Loucy (cell line): ENCODE measurements at regions not wholly inside any gene's neighbourhood (a gene's known extent, or its start where the extent isn't known, plus 50 kb on each side); places are given as distances from the start of the nearest gene placed in this dataset.
"Not testable (repeated sequence)": the region's sequence is repeated elsewhere in the genome, so short reads cannot be mapped to it uniquely, and the experiment has no call there.

ENCODE experiments used
- H2AFZ ChIP-seq: fragments of 200-600 bp; sonication (generic); 2 replicates; pipeline ENCODE4 v1.6.0; 2016; ENCODE audit warnings: antibody characterized with exemption, mild to moderate bottlenecking, low read length, moderate library complexity
- H3F3A ChIP-seq: fragments of 200-600 bp; 2 replicates; pipeline ENCODE4 v1.6.0; 2016; ENCODE audit warnings: antibody characterized with exemption, low read depth, mild to moderate bottlenecking
- H3K27me3 ChIP-seq: fragments of 200-600 bp; sonication (generic); 2 replicates; pipeline ENCODE4 v1.6.1; 2014; ENCODE audit warnings: low read length, mild to moderate bottlenecking; ENCODE audit not compliant: insufficient read depth, poor library complexity, severe bottlenecking
- H3K36me3 ChIP-seq: fragments of 200-600 bp; sonication (generic); 2 replicates; pipeline ENCODE4 v1.6.1; 2016; ENCODE audit warnings: low read length; ENCODE audit not compliant: insufficient read depth
- H3K4me1 ChIP-seq: fragments of 200-600 bp; sonication (generic); 2 replicates; pipeline ENCODE4 v1.5.1; 2014; ENCODE audit warnings: low read length, mild to moderate bottlenecking; ENCODE audit not compliant: insufficient read depth, poor library complexity, severe bottlenecking
- H3K4me2 ChIP-seq: fragments of 200-600 bp; sonication (generic); 2 replicates; pipeline ENCODE4 v1.6.0; 2014; ENCODE audit warnings: antibody characterized with exemption, low read length, low read depth, mild to moderate bottlenecking; ENCODE audit not compliant: poor library complexity, severe bottlenecking
- H3K4me3 ChIP-seq: fragments of 200-600 bp; sonication (generic); 2 replicates; pipeline ENCODE4 v1.5.1; 2014; ENCODE audit warnings: low read length, mild to moderate bottlenecking, mixed read lengths; ENCODE audit not compliant: poor library complexity, severe bottlenecking
- H3K79me2 ChIP-seq: fragments of 200-600 bp; sonication (generic); 2 replicates; pipeline ENCODE4 v1.6.1; 2014; ENCODE audit warnings: low read length; ENCODE audit not compliant: insufficient read depth
- H3K9ac ChIP-seq: fragments of 200-600 bp; sonication (generic); 2 replicates; pipeline ENCODE4 v1.6.0; 2014; ENCODE audit warnings: mild to moderate bottlenecking, low read depth, low read length, moderate library complexity; ENCODE audit not compliant: poor library complexity, severe bottlenecking
- H3K9me2 ChIP-seq: fragments of 200-600 bp; sonication (generic); replicated peaks from 2 replicates; pipeline ENCODE4 v1.6.1; 2016; ENCODE audit warnings: low read depth, low read length, mixed read lengths
- H3K9me3 ChIP-seq: fragments of 200-600 bp; sonication (generic); 2 replicates; pipeline ENCODE4 v1.6.1; 2014; ENCODE audit warnings: mild to moderate bottlenecking, antibody characterized with exemption, low read length, low read depth; ENCODE audit not compliant: insufficient read depth
- H4K20me1 ChIP-seq: fragments of 200-600 bp; sonication (generic); 2 replicates; pipeline ENCODE4 v1.6.0; 2014; ENCODE audit warnings: antibody characterized with exemption, low read length, mild to moderate bottlenecking; ENCODE audit not compliant: insufficient read depth, poor library complexity, severe bottlenecking
- CTCF ChIP-seq: fragments of 200-600 bp; sonication (generic); conservative IDR thresholded peaks from 2 replicates; pipeline ENCODE4 v1.5.1; 2014; ENCODE audit warnings: mild to moderate bottlenecking, antibody characterized with exemption, low read length
- EZH2phosphoT487 ChIP-seq: fragments of 200-600 bp; IDR thresholded peaks from 2 replicates; pipeline ENCODE4 v1.6.1; 2018; ENCODE audit warnings: antibody characterized with exemption, mild to moderate bottlenecking, moderate library complexity, borderline replicate concordance

GRCh38 chr15:70375586-70375985, 277.9 kb upstream of the TLE3 start:
- H3K79me2 ChIP-seq = no peaks in the 10 kb centered on the region
- H4K20me1 ChIP-seq = no peaks in the 10 kb centered on the region
- peaks cover 8% of the 10 kb centered on the region for H3K4me1 ChIP-seq
- H3F3A ChIP-seq = no peaks in the 10 kb centered on the region
- no peak overlapping the region for H3K4me3 ChIP-seq
- no peaks in the 10 kb centered on the region for H3K9me2 ChIP-seq
- TF ChIP-seq EZH2phosphoT487 (no peak), CTCF (no peak)
- H2AFZ ChIP-seq = no peak overlapping the region
- no peaks in the 10 kb centered on the region for H3K9me3 ChIP-seq
- H3K9ac ChIP-seq = no peak overlapping the region
- no peaks in the 10 kb centered on the region for H3K36me3 ChIP-seq
- H3K27me3 ChIP-seq = no peaks in the 10 kb centered on the region
- no peak overlapping the region for H3K4me2 ChIP-seq

- Histone ChIP-seq H4K20me1 (no peaks in the 10 kb centered on the region), H3K9me3 (no peaks in the 10 kb centered on the region), H3F3A (no peaks in the 10 kb centered on the region), H3K4me1 (peaks cover 2% of the 10 kb centered on the region), H3K27me3 (no peaks in the 10 kb centered on the region), H3K79me2 (no peaks in the 10 kb centered on the region), H3K4me2 (no peak overlapping the region), H3K9me2 (no peaks in the 10 kb centered on the region), H3K9ac (no peak overlapping the region), H3K4me3 (no peak overlapping the region), H3K36me3 (no peaks in the 10 kb centered on the region), H2AFZ (no peak overlapping the region)
- TF ChIP-seq EZH2phosphoT487 (no peak), CTCF (no peak)
Observed at GRCh38 chr15:70375006-70375431, 277.3 kb upstream of the TLE3 start.

GRCh38 chr15:70374096-70374495, 276.4 kb upstream of the TLE3 start:
- no peaks in the 10 kb centered on the region for H3F3A ChIP-seq
- no peaks in the 10 kb centered on the region for H3K4me1 ChIP-seq
- no peak overlapping the region for H2AFZ ChIP-seq
- H3K4me2 ChIP-seq = no peak overlapping the region
- no peak overlapping the region for H3K4me3 ChIP-seq
- H3K79me2 ChIP-seq = no peaks in the 10 kb centered on the region
- H3K9ac ChIP-seq = no peak overlapping the region
- H3K36me3 ChIP-seq = no peaks in the 10 kb centered on the region
- no peaks in the 10 kb centered on the region for H3K9me2 ChIP-seq
- TF ChIP-seq EZH2phosphoT487 (no peak), CTCF (no peak)
- no peaks in the 10 kb centered on the region for H4K20me1 ChIP-seq
- H3K9me3 ChIP-seq = no peaks in the 10 kb centered on the region
- H3K27me3 ChIP-seq = no peaks in the 10 kb centered on the region

GRCh38 chr15:70373439-70373838, 275.7 kb upstream of the TLE3 start:
- not testable (repeated sequence) for H3K9me2 ChIP-seq, H3K79me2 ChIP-seq, H3K9me3 ChIP-seq, H3K4me3 ChIP-seq, H3K4me2 ChIP-seq, H4K20me1 ChIP-seq, H3K27me3 ChIP-seq, H3K4me1 ChIP-seq, H3F3A ChIP-seq, H2AFZ ChIP-seq, H3K36me3 ChIP-seq, H3K9ac ChIP-seq

GRCh38 chr15:70367913-70368705, 270.4 kb upstream of the TLE3 start:
- not testable (repeated sequence) for H3K9ac ChIP-seq, H2AFZ ChIP-seq, H3K36me3 ChIP-seq, H3K9me2 ChIP-seq, H3K4me1 ChIP-seq, H3K9me3 ChIP-seq, H4K20me1 ChIP-seq, H3K27me3 ChIP-seq, H3F3A ChIP-seq, H3K4me3 ChIP-seq, H3K4me2 ChIP-seq, H3K79me2 ChIP-seq
